CD4-positive, alpha-beta T cell treated with Interleukin-17A for 4 hours (primary cell): ENCODE measurements at regions not wholly inside any gene's neighbourhood (a gene's known extent, or its start where the extent isn't known, plus 50 kb on each side); places are given as distances from the start of the nearest gene placed in this dataset.

ENCODE experiments used
- DNase-seq: peaks from one replicate; pipeline ENCODE4 v3.0.0-alpha.2; 2020; ENCODE audit warnings: mixed read lengths

GRCh38 chr18:78771496-78772359, 207.9 kb upstream of the SALL3 start:
- DNase-seq, result no peak

GRCh38 chr18:78772360-78773302, 207.0 kb upstream of the SALL3 start:
- DNase-seq, result no peak

- DNase-seq, result no peak
Measured at GRCh38 chr18:78773303-78773755, 206.3 kb upstream of the SALL3 start.

GRCh38 chr18:78773819-78774218, 205.8 kb upstream of the SALL3 start:
- DNase-seq, result no peak

GRCh38 chr18:78774741-78775141, 204.9 kb upstream of the SALL3 start:
- DNase-seq, result no peak

GRCh38 chr18:78776151-78776550, 203.5 kb upstream of the SALL3 start:
- DNase-seq, result no peak

- no peak for DNase-seq
Measured at GRCh38 chr18:78776706-78777285, 202.8 kb upstream of the SALL3 start.

- DNase-seq, result no peak
Measured at GRCh38 chr18:78777992-78778391, 201.6 kb upstream of the SALL3 start.

- DNase-seq, result no peak
Measured at GRCh38 chr18:78778651-78779050, 201.0 kb upstream of the SALL3 start.

- DNase-seq, result no peak
Measured at GRCh38 chr18:78779996-78780718, 199.5 kb upstream of the SALL3 start.

- DNase-seq, result no peak
Measured at GRCh38 chr18:78780719-78781600, 198.7 kb upstream of the SALL3 start.

- DNase-seq, result no peak
Measured at GRCh38 chr18:78781601-78781960, 198.0 kb upstream of the SALL3 start.

- DNase-seq, result no peak
Measured at GRCh38 chr18:78782951-78783563, 196.6 kb upstream of the SALL3 start.

- no peak for DNase-seq
Measured at GRCh38 chr18:78783564-78783960, 196.1 kb upstream of the SALL3 start.

- DNase-seq, result no peak
Measured at GRCh38 chr18:78784861-78785260, 194.8 kb upstream of the SALL3 start.

GRCh38 chr18:78785706-78786105, 193.9 kb upstream of the SALL3 start:
- DNase-seq, result no peak

GRCh38 chr18:78786776-78787175, 192.8 kb upstream of the SALL3 start:
- DNase-seq, result no peak

- DNase-seq, result no peak
Measured at GRCh38 chr18:78787751-78788150, 191.9 kb upstream of the SALL3 start.

- no peak for DNase-seq
Measured at GRCh38 chr18:78788161-78788560, 191.5 kb upstream of the SALL3 start.

GRCh38 chr18:78789850-78790249, 189.8 kb upstream of the SALL3 start:
- DNase-seq, result no peak

GRCh38 chr18:78790511-78790910, 189.1 kb upstream of the SALL3 start:
- no peak for DNase-seq
